ENCODE measurements at regions not wholly inside any gene's neighbourhood (a gene's known extent, or its start where the extent isn't known, plus 50 kb on each side); places are given as distances from the start of the nearest gene placed in this dataset.

- H3K36me3 ChIP-seq, result no peaks in the 10 kb centered on the region
- H3K27me3 ChIP-seq, result no peaks in the 10 kb centered on the region
- H3K9me3 ChIP-seq, result no peaks in the 10 kb centered on the region
- H3K4me1 ChIP-seq, result no peaks in the 10 kb centered on the region
- H3K4me3 ChIP-seq, result no peak overlapping the region
- intact Hi-C loops (cut with DNase I), result no loop called here
- DNase-seq (ENCODE audit: low spot score in 2 of 2), result no peak
- no peak overlapping the region for H3K27ac ChIP-seq
- TF ChIP-seq CTCF (IDR thresholded peaks at IDR 0.05), result no peak
Observed at GRCh38 chr3:168591587-168591986, 495.9 kb upstream of the GOLIM4 start.

GRCh38 chr3:168589376-168589775 lies 493.7 kb upstream of the GOLIM4 start:
- no peaks in the 10 kb centered on the region for H3K9me3 ChIP-seq
- H3K27me3 ChIP-seq, result no peaks in the 10 kb centered on the region
- no peak for TF ChIP-seq CTCF (IDR thresholded peaks at IDR 0.05)
- no peak overlapping the region for H3K4me3 ChIP-seq
- no peak overlapping the region for H3K27ac ChIP-seq
- no peaks in the 10 kb centered on the region for H3K4me1 ChIP-seq
- H3K36me3 ChIP-seq, result no peaks in the 10 kb centered on the region
- DNase-seq (ENCODE audit: low spot score in 2 of 2), result no peak
- intact Hi-C loops (cut with DNase I), result no loop called here

- H3K27me3 ChIP-seq, result no peaks in the 10 kb centered on the region
- intact Hi-C loops (cut with DNase I), result no loop called here
- no peak for TF ChIP-seq CTCF (IDR thresholded peaks at IDR 0.05)
- no peaks in the 10 kb centered on the region for H3K9me3 ChIP-seq
- DNase-seq (ENCODE audit: low spot score in 2 of 2), result no peak
- H3K27ac ChIP-seq, result no peak overlapping the region
- H3K4me3 ChIP-seq, result no peak overlapping the region
- H3K36me3 ChIP-seq, result no peaks in the 10 kb centered on the region
- H3K4me1 ChIP-seq, result peaks cover 0 to 3% of the 10 kb centered on the region in 2 donors
Observed at GRCh38 chr3:168585544-168585943, 489.8 kb upstream of the GOLIM4 start.

- Histone ChIP-seq H3K27me3 (no peaks in the 10 kb centered on the region), H3K36me3 (no peaks in the 10 kb centered on the region), H3K4me3 (no peak overlapping the region), H3K27ac (no peak overlapping the region), H3K4me1 (peaks cover 0 to 3% of the 10 kb centered on the region in 2 donors), H3K9me3 (no peaks in the 10 kb centered on the region)
- TF ChIP-seq CTCF (IDR thresholded peaks at IDR 0.05), result no peak
- no peak for DNase-seq (ENCODE audit: low spot score in 2 of 2)
- intact Hi-C loops (cut with DNase I), result no loop called here
Observed at GRCh38 chr3:168583977-168584376, 488.3 kb upstream of the GOLIM4 start.

- H3K4me1 ChIP-seq, result peaks cover 0 to 3% of the 10 kb centered on the region in 2 donors
- TF ChIP-seq CTCF (IDR thresholded peaks at IDR 0.05), result no peak
- intact Hi-C loops (cut with DNase I), result no loop called here
Observed at GRCh38 chr3:168582503-168582902, 486.8 kb upstream of the GOLIM4 start.

GRCh38 chr3:168581771-168582225 lies 486.1 kb upstream of the GOLIM4 start:
- H3K27me3 ChIP-seq, result no peaks in the 10 kb centered on the region
- H3K36me3 ChIP-seq, result no peaks in the 10 kb centered on the region
- intact Hi-C loops (cut with DNase I), result no loop called here
- DNase-seq (ENCODE audit: low spot score in 2 of 2), result no peak
- peaks cover 0 to 3% of the 10 kb centered on the region in 2 donors for H3K4me1 ChIP-seq
- no peak overlapping the region for H3K27ac ChIP-seq
- no peaks in the 10 kb centered on the region for H3K9me3 ChIP-seq
- no peak for TF ChIP-seq CTCF (IDR thresholded peaks at IDR 0.05)
- no peak overlapping the region for H3K4me3 ChIP-seq

More at GRCh38 chr3:168582503-168582902, 486.8 kb upstream of the GOLIM4 start:
- no peaks in the 10 kb centered on the region for H3K9me3 ChIP-seq
- no peaks in the 10 kb centered on the region for H3K36me3 ChIP-seq
- H3K4me3 ChIP-seq, result no peak overlapping the region
- no peak overlapping the region for H3K27ac ChIP-seq
- no peak for DNase-seq (ENCODE audit: low spot score in 2 of 2)
- H3K27me3 ChIP-seq, result no peaks in the 10 kb centered on the region
